Stomach (tissue), 4 donors: ENCODE measurements at regions not wholly inside any gene's neighbourhood (a gene's known extent, or its start where the extent isn't known, plus 50 kb on each side); places are given as distances from the start of the nearest gene placed in this dataset.

ENCODE experiments used
- CTCF ChIP-seq, 7 experiments: fragments of 450-650 bp in 4 of 7; fragments of 200-600 bp in 3 of 7; sonication (generic) in 3 of 7; IDR thresholded peaks; one replicate each; pipeline ENCODE4 v1.5.1; 2016 to 2019; ENCODE audit warnings: antibody characterized with exemption in 7 of 7, control low read depth in 2 of 7, mild to moderate bottlenecking in 1 of 7
- EP300 ChIP-seq: sonication (generic); formaldehyde crosslinking; IDR thresholded peaks from one replicate; pipeline ENCODE4 v1.6.1; 2017; ENCODE audit warnings: antibody characterized with exemption
- POLR2A ChIP-seq, 4 donors: fragments of 450-650 bp; IDR thresholded peaks; one replicate each; pipeline ENCODE4 v1.6.1; 2016; ENCODE audit warnings: antibody characterized with exemption in 4 of 4, control low read depth in 2 of 4, mild to moderate bottlenecking in 1 of 4, moderate library complexity in 1 of 4
- POLR2AphosphoS5 ChIP-seq, 3 donors: sonication (generic); formaldehyde crosslinking; IDR thresholded peaks; one replicate each; pipeline ENCODE4 v1.6.1; 2016; ENCODE audit warnings: antibody characterized with exemption in 3 of 3

GRCh38 chr2:153138651-153139375, 339.7 kb downstream of the RPRM start:
- TF ChIP-seq CTCF (IDR thresholded peaks at IDR 0.05) (no peak), EP300 (no peak), POLR2A (IDR thresholded peaks at IDR 0.05) (no peak), POLR2AphosphoS5 (IDR thresholded peaks at IDR 0.05) (no peak)
